ENCODE measurements at regions not wholly inside any gene's neighbourhood (a gene's known extent, or its start where the extent isn't known, plus 50 kb on each side); places are given as distances from the start of the nearest gene placed in this dataset.

- no peak for TF ChIP-seq CTCF (conservative IDR thresholded peaks at IDR 0.05; ENCODE audit: low read depth, low read length)
- TF ChIP-seq EZH2 (IDR thresholded peaks at IDR 0.05; ENCODE audit: borderline replicate concordance, low read depth, low read length, poor library complexity, severe bottlenecking) = no peak
- POLR2A ChIA-PET (ENCODE audit: low non-redundant PET) = no interaction called here
- no peak for DNase-seq (ENCODE audit: low spot score)
- H3K27ac ChIP-seq (ENCODE audit: low read depth, low read length, poor library complexity, severe bottlenecking) = no peak overlapping the region
- intact Hi-C loops (cut with micrococcal nuclease; ENCODE audit: unreplicated experiment) = no loop called here
- H3K27me3 ChIP-seq (replicated peaks; ENCODE audit: insufficient read depth, low read depth, low read length, poor library complexity) = no peaks in the 10 kb centered on the region
- no peak overlapping the region for H3K4me3 ChIP-seq (ENCODE audit: low read depth, low read length, poor library complexity, severe bottlenecking)
- H3K36me3 ChIP-seq (ENCODE audit: insufficient read depth, low read length, poor library complexity, severe bottlenecking) = no peaks in the 10 kb centered on the region
- no peaks in the 10 kb centered on the region for H3K4me1 ChIP-seq (ENCODE audit: insufficient read depth, low read length, poor library complexity, severe bottlenecking)
- no peaks in the 10 kb centered on the region for H3K9me3 ChIP-seq (ENCODE audit: low read depth, low read length, poor library complexity, severe bottlenecking)
- no TSS peak for BruUV-seq (replicated peaks)
- CTCF ChIA-PET = no interaction called here
These were observed 80.2 kb upstream of the COX10 start for GRCh38 chr17:13989138-13989537.

GRCh38 chr17:13993106-13993505 is 76.2 kb upstream of the COX10 start:
- DNase-seq (ENCODE audit: low spot score) = no peak
- Histone ChIP-seq H3K9me3 (ENCODE audit: low read depth, low read length, poor library complexity, severe bottlenecking) (no peaks in the 10 kb centered on the region), H3K27me3 (replicated peaks; ENCODE audit: insufficient read depth, low read depth, low read length, poor library complexity) (peaks cover 9% of the 10 kb centered on the region), H3K4me3 (ENCODE audit: low read depth, low read length, poor library complexity, severe bottlenecking) (no peak overlapping the region), H3K36me3 (ENCODE audit: insufficient read depth, low read length, poor library complexity, severe bottlenecking) (no peaks in the 10 kb centered on the region), H3K4me1 (ENCODE audit: insufficient read depth, low read length, poor library complexity, severe bottlenecking) (no peaks in the 10 kb centered on the region), H3K27ac (ENCODE audit: low read depth, low read length, poor library complexity, severe bottlenecking) (no peak overlapping the region)
- BruUV-seq (replicated peaks) = no TSS peak
- no peak for TF ChIP-seq CTCF (conservative IDR thresholded peaks at IDR 0.05; ENCODE audit: low read depth, low read length)
- TF ChIP-seq EZH2 (IDR thresholded peaks at IDR 0.05; ENCODE audit: borderline replicate concordance, low read depth, low read length, poor library complexity, severe bottlenecking) = no peak
- POLR2A ChIA-PET (ENCODE audit: low non-redundant PET) = no interaction called here
- CTCF ChIA-PET = no interaction called here
- intact Hi-C loops (cut with micrococcal nuclease; ENCODE audit: unreplicated experiment) = no loop called here

- no TSS peak for BruUV-seq (replicated peaks)
- Histone ChIP-seq H3K27me3 (replicated peaks; ENCODE audit: insufficient read depth, low read depth, low read length, poor library complexity) (peaks cover 9% of the 10 kb centered on the region), H3K36me3 (ENCODE audit: insufficient read depth, low read length, poor library complexity, severe bottlenecking) (no peaks in the 10 kb centered on the region), H3K4me3 (ENCODE audit: low read depth, low read length, poor library complexity, severe bottlenecking) (no peak overlapping the region), H3K27ac (ENCODE audit: low read depth, low read length, poor library complexity, severe bottlenecking) (no peak overlapping the region), H3K9me3 (ENCODE audit: low read depth, low read length, poor library complexity, severe bottlenecking) (no peaks in the 10 kb centered on the region), H3K4me1 (ENCODE audit: insufficient read depth, low read length, poor library complexity, severe bottlenecking) (no peaks in the 10 kb centered on the region)
- DNase-seq (ENCODE audit: low spot score) = no peak
- intact Hi-C loops (cut with micrococcal nuclease; ENCODE audit: unreplicated experiment) = no loop called here
- TF ChIP-seq CTCF (conservative IDR thresholded peaks at IDR 0.05; ENCODE audit: low read depth, low read length) (no peak), EZH2 (IDR thresholded peaks at IDR 0.05; ENCODE audit: borderline replicate concordance, low read depth, low read length, poor library complexity, severe bottlenecking) (no peak)
- ChIA-PET CTCF (no interaction called here), POLR2A (ENCODE audit: low non-redundant PET) (no interaction called here)
These were observed 75.3 kb upstream of the COX10 start for GRCh38 chr17:13994050-13994449.

Measured in A673 (cell line).